ENCODE measurements at regions not wholly inside any gene's neighbourhood (a gene's known extent, or its start where the extent isn't known, plus 50 kb on each side); places are given as distances from the start of the nearest gene placed in this dataset.

DNA sequence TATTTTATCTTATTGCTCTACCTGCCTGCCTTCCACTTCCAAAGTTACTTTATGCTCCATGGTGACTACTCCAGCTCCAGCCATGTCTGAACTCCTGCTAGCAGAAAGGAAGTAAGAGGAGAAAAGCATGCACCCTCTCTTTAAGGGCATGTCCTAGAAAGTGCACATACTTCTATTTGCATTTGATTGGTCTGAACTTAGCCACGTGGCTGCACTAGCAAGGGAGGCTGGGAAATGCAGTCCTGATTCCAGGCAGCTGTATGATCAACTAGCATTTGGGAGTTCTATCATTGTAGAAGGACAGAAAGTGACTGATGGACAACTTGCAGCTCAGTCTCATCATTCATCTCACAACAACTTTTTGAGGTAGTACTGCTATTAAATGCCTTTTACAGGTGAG is 515.7 kb downstream of the BUD13 start:
- Histone ChIP-seq H3K4me1 (ENCODE audit: low read length) (peaks cover 4% of the 10 kb centered on the region; the same call in 1 of the 2 replicates), H3K27ac (ENCODE audit: low read length) (no peak overlapping the region), H4K20me1 (ENCODE audit: insufficient read depth, low read length) (no peaks in the 10 kb centered on the region), H3K4me2 (ENCODE audit: low read length) (no peak overlapping the region), H3K27me3 (ENCODE audit: low read depth, low read length) (peaks cover 27% of the 10 kb centered on the region), H3K79me2 (ENCODE audit: low read length) (no peaks in the 10 kb centered on the region), H3K9ac (ENCODE audit: low read length) (no peak overlapping the region), H3K36me3 (replicated peaks; ENCODE audit: low read depth, low read length) (no peaks in the 10 kb centered on the region), H3K4me3 (ENCODE audit: low read length) (no peak overlapping the region), H2AFZ (ENCODE audit: low read depth, low read length) (0 out of 2 replicates have a peak overlapping the region, but pooled peaks have one; percentile 30), H3K9me3 (ENCODE audit: insufficient read depth, low read length) (no peaks in the 10 kb centered on the region)
- no peak for TF ChIP-seq EZH2phosphoT487 (IDR thresholded peaks at IDR 0.05; ENCODE audit: low read depth)
- TF ChIP-seq CTCF (IDR thresholded peaks at IDR 0.05; ENCODE audit: low read depth, low read length): no peak

GRCh38 chr11:116256215-116256614 is 516.6 kb downstream of the BUD13 start:
- no peak overlapping the region for H3K27ac ChIP-seq (ENCODE audit: low read length)
- TF ChIP-seq EZH2phosphoT487 (IDR thresholded peaks at IDR 0.05; ENCODE audit: low read depth): no peak
- TF ChIP-seq CTCF (IDR thresholded peaks at IDR 0.05; ENCODE audit: low read depth, low read length): no peak
- no peaks in the 10 kb centered on the region for H3K79me2 ChIP-seq (ENCODE audit: low read length)

DNA sequence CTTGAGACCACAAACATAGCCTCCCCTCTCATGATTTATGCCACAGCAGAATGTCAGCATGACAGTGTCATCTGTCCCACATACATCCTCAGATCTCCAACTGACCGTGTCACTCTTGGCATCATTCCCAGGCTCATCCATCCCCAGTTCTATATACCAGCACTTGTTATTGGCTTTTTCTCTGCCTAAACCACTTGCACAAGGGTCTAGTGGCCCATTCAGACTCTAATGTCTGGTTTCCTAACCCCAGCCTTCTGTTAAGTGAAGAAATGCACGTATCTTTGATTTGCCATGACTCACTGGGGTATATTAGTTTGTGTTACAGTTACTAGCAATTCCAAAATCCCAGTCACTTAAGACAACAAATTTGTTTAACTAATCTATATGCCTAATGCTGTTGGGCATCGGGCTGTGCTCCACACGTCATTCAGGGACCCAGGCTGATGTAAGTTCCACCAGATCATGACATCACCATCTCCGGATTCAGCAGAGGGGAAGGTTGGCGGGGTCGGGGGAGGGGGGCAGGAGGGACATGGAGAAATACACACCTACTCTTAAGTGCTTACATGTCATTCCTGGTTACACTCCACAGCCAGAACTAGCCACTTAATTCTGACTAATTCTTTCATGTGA is 517.4 kb downstream of the BUD13 start:
- H3K4me1 ChIP-seq (ENCODE audit: low read length): peaks cover 4% of the 10 kb centered on the region; the same call in 1 of the 2 replicates
- no peak for TF ChIP-seq EZH2phosphoT487 (IDR thresholded peaks at IDR 0.05; ENCODE audit: low read depth)
- no peak for TF ChIP-seq CTCF (IDR thresholded peaks at IDR 0.05; ENCODE audit: low read depth, low read length)

More at GRCh38 chr11:116256215-116256614, 516.6 kb downstream of the BUD13 start:
- Histone ChIP-seq H3K27me3 (ENCODE audit: low read depth, low read length) (peaks cover 29% of the 10 kb centered on the region), H3K9me3 (ENCODE audit: insufficient read depth, low read length) (no peaks in the 10 kb centered on the region), H3K9ac (ENCODE audit: low read length) (no peak overlapping the region), H4K20me1 (ENCODE audit: insufficient read depth, low read length) (no peaks in the 10 kb centered on the region), H3K4me2 (ENCODE audit: low read length) (no peak overlapping the region), H3K4me3 (ENCODE audit: low read length) (no peak overlapping the region), H2AFZ (ENCODE audit: low read depth, low read length) (no peak overlapping the region), H3K36me3 (replicated peaks; ENCODE audit: low read depth, low read length) (no peaks in the 10 kb centered on the region), H3K4me1 (ENCODE audit: low read length) (peaks cover 4% of the 10 kb centered on the region; the same call in 1 of the 2 replicates)

DNA sequence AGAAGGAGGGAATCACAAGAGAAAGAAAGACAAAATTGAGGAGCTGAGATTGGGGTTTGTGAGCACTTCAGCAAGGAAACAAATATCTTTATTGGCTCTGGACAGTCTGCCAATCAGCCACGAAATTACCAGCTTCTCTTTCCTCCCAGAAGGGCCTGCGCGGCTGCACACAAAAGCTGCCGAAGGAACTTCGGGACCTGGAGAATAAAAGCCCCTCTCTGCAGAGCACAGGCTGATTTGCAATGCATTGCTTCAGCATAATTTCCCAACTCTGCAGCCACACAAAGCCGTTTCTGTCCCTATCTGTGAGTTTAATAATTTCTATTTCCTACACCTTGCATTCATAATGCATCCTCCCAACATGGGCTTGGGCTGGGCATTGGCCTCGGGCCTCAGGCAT is 522.6 kb downstream of the BUD13 start:
- Histone ChIP-seq H3K9me3 (ENCODE audit: insufficient read depth, low read length) (no peaks in the 10 kb centered on the region), H4K20me1 (ENCODE audit: insufficient read depth, low read length) (no peaks in the 10 kb centered on the region), H3K4me2 (ENCODE audit: low read length) (no peak overlapping the region), H3K4me1 (ENCODE audit: low read length) (no peaks in the 10 kb centered on the region), H3K27ac (ENCODE audit: low read length) (no peak overlapping the region), H3K27me3 (ENCODE audit: low read depth, low read length) (peaks cover 8% of the 10 kb centered on the region; the same call in 1 of the 2 replicates), H3K36me3 (replicated peaks; ENCODE audit: low read depth, low read length) (no peaks in the 10 kb centered on the region), H3K79me2 (ENCODE audit: low read length) (no peaks in the 10 kb centered on the region), H2AFZ (ENCODE audit: low read depth, low read length) (no peak overlapping the region), H3K4me3 (ENCODE audit: low read length) (no peak overlapping the region), H3K9ac (ENCODE audit: low read length) (no peak overlapping the region)
- TF ChIP-seq EZH2phosphoT487 (IDR thresholded peaks at IDR 0.05; ENCODE audit: low read depth) (no peak), CTCF (IDR thresholded peaks at IDR 0.05; ENCODE audit: low read depth, low read length) (no peak)

More for the DNA sequence above, 517.4 kb downstream of the BUD13 start:
- H3K4me2 ChIP-seq (ENCODE audit: low read length): no peak overlapping the region
- H3K36me3 ChIP-seq (replicated peaks; ENCODE audit: low read depth, low read length): no peaks in the 10 kb centered on the region
- H3K4me3 ChIP-seq (ENCODE audit: low read length): no peak overlapping the region
- no peak overlapping the region for H3K9ac ChIP-seq (ENCODE audit: low read length)
- no peak overlapping the region for H2AFZ ChIP-seq (ENCODE audit: low read depth, low read length)
- H3K9me3 ChIP-seq (ENCODE audit: insufficient read depth, low read length): no peaks in the 10 kb centered on the region
- H4K20me1 ChIP-seq (ENCODE audit: insufficient read depth, low read length): no peaks in the 10 kb centered on the region
- H3K27me3 ChIP-seq (ENCODE audit: low read depth, low read length): peaks cover 27% of the 10 kb centered on the region
- no peaks in the 10 kb centered on the region for H3K79me2 ChIP-seq (ENCODE audit: low read length)
- H3K27ac ChIP-seq (ENCODE audit: low read length): no peak overlapping the region

Data from OCI-LY3 (cell line).